Right atrium auricular region (tissue), 2 donors: ENCODE measurements at regions not wholly inside any gene's neighbourhood (a gene's known extent, or its start where the extent isn't known, plus 50 kb on each side); places are given as distances from the start of the nearest gene placed in this dataset.

Experiments
- DNase-seq: peaks from one replicate; pipeline ENCODE4 v3.0.0-alpha.2; 2019; ENCODE audit warnings: low spot score
- H3K27ac ChIP-seq, 2 donors: fragments of 200-600 bp; sonication (generic); 1 replicate in 1 of 2; 2 replicates in 1 of 2; pipeline ENCODE4 v1.5.1; 2016 to 2019
- H3K27me3 ChIP-seq, 2 donors: fragments of 200-600 bp; sonication (generic); one replicate each; pipeline versions ENCODE4 v1.5.1 to v1.6.0; 2017 to 2019
- H3K36me3 ChIP-seq: fragments of 200-600 bp; sonication (generic); one replicate; pipeline ENCODE4 v1.5.1; 2016
- H3K4me1 ChIP-seq, 2 donors: fragments of 200-600 bp; sonication (generic); one replicate each; pipeline versions ENCODE4 v1.5.1 to v1.6.0; 2017 to 2019
- H3K4me3 ChIP-seq, 2 donors: fragments of 200-600 bp; sonication (generic); 1 replicate in 1 of 2; 2 replicates in 1 of 2; pipeline ENCODE4 v1.5.1; 2017 to 2019; ENCODE audit warnings: mild to moderate bottlenecking in 1 of 2, moderate library complexity in 1 of 2
- H3K9me3 ChIP-seq, 2 donors: fragments of 200-600 bp; sonication (generic); one replicate each; pipeline ENCODE4 v1.5.1; 2019
- CTCF ChIP-seq, 2 donors: fragments of 200-600 bp; sonication (generic); IDR thresholded peaks; one replicate each; pipeline ENCODE4 v1.5.1; 2019; ENCODE audit warnings: antibody characterized with exemption in 2 of 2

- Histone ChIP-seq H3K36me3 (no peaks in the 10 kb centered on the region), H3K4me3 (no peak overlapping the region), H3K27ac (no peak overlapping the region), H3K4me1 (no peaks in the 10 kb centered on the region), H3K9me3 (no peaks in the 10 kb centered on the region), H3K27me3 (no peaks in the 10 kb centered on the region)
- no peak for TF ChIP-seq CTCF (IDR thresholded peaks at IDR 0.05)
- no peak for DNase-seq
Observed at GRCh38 chr1:94693435-94693834, 126.7 kb upstream of the SLC44A3 start.

DNA sequence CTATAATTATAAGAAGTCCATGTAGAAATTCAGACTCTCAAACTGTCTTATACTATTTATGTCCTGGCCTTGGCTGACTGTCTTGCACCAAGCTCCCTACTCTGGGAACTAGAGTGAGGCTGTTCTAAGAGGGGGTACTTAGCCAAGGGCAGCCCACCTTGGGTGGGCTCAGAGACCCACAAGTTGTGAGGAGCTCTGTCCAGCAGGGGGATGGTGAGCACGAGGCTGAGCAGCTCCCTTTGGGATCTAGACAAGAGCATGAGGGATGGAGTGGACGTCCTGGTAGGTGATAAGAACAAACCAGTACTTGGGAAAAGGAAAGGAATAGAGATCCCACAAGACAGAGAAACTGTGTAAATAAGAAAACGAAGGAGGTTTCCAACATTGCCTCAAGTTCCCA lies 127.1 kb upstream of the SLC44A3 start:
- H3K27me3 ChIP-seq = no peaks in the 10 kb centered on the region
- no peaks in the 10 kb centered on the region for H3K9me3 ChIP-seq
- no peak for DNase-seq
- H3K27ac ChIP-seq = no peak overlapping the region
- H3K4me1 ChIP-seq = no peaks in the 10 kb centered on the region
- no peak for TF ChIP-seq CTCF (IDR thresholded peaks at IDR 0.05)
- H3K36me3 ChIP-seq = no peaks in the 10 kb centered on the region
- H3K4me3 ChIP-seq = no peak overlapping the region

DNA sequence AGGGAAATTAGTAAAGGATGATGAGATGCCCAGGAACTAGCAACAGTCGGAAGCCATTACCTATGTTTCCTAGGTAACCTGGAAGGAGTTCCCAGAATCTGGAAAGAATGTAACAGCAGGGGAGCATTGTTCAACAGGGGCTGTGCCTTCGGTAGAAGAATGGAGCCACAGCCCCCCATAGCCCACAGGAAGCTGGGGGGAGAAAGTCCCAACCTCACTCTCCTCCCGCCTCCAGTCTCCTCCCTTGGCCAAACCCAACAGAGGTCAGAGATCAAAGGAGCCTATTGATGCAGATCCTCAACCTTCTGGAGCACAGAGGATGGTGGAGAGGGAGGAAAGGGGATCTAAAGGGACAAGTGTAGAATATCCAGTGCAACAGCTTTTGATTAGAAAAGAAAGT lies 131.5 kb upstream of the SLC44A3 start:
- Histone ChIP-seq H3K4me1 (no peaks in the 10 kb centered on the region), H3K27me3 (no peaks in the 10 kb centered on the region), H3K36me3 (no peaks in the 10 kb centered on the region), H3K9me3 (no peaks in the 10 kb centered on the region), H3K4me3 (no peak overlapping the region), H3K27ac (no peak overlapping the region)
- no peak for DNase-seq
- no peak for TF ChIP-seq CTCF (IDR thresholded peaks at IDR 0.05)

DNA sequence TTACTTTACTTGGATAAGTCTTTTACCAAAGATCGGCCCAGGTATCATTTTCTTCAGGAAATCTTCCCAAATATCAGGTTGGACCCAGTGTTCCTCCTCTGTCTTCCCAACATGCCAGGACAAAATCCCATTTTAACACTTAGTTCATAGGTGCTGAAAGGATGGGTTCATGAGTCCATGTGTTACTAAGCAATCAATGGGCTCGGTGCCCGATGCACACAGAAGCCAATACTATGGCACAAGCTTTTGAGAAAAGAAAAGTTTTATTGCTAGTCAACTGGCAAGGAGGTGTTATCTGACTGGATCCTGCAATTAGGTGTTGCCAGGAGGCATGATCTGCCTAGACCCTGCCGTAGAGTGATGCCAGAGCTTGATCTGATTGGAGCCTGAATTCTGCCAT lies 133.3 kb upstream of the SLC44A3 start:
- Histone ChIP-seq H3K27ac (no peak overlapping the region), H3K36me3 (no peaks in the 10 kb centered on the region), H3K4me3 (no peak overlapping the region), H3K27me3 (no peaks in the 10 kb centered on the region), H3K9me3 (no peaks in the 10 kb centered on the region), H3K4me1 (no peaks in the 10 kb centered on the region)
- DNase-seq = no peak
- TF ChIP-seq CTCF (IDR thresholded peaks at IDR 0.05) = no peak

DNA sequence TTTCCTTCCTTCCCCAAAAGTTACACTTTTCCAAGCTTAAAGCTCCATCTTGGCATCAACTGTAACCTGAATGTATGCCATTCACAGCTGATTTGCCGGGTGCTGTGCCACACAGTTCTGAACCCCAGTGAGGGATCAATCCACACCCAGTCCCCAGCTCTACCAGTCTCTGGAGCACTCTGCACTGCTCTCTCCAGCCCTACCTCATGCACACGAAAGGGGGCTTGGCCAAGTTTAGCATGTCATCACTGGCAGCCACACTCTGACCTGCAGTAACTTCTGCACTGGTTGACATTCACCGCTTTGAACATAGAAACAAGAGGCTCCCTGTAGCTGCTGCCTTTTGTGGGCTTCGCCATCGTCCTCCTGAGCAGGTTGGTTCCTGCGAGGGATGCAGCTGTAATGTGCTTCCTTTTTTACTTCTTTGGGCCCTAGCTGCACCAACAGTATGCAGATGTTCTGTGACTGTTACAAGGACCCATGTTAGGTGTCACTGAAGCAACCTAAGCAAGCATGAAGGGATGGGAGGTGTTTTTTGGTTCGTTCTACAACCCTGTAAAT lies 135.4 kb upstream of the SLC44A3 start:
- H3K4me3 ChIP-seq = no peak overlapping the region

More for the DNA sequence above, 135.4 kb upstream of the SLC44A3 start:
- Histone ChIP-seq H3K27me3 (no peaks in the 10 kb centered on the region), H3K9me3 (no peaks in the 10 kb centered on the region), H3K36me3 (no peaks in the 10 kb centered on the region), H3K4me1 (no peaks in the 10 kb centered on the region), H3K27ac (no peak overlapping the region)
- TF ChIP-seq CTCF (IDR thresholded peaks at IDR 0.05) = no peak
- DNase-seq = no peak
